ENCODE measurements at regions not wholly inside any gene's neighbourhood (a gene's known extent, or its start where the extent isn't known, plus 50 kb on each side); places are given as distances from the start of the nearest gene placed in this dataset.

- no peak for TF ChIP-seq CTCF (IDR thresholded peaks at IDR 0.05; ENCODE audit: extremely low read depth in 1 of 2, insufficient read depth in 1 of 2, low read depth in 1 of 2, low read length in 2 of 2)
- no peak for TF ChIP-seq GATA2 (IDR thresholded peaks at IDR 0.05; ENCODE audit: insufficient read depth, insufficient read length, low read depth, low read length)
- TF ChIP-seq, protein P1, sequence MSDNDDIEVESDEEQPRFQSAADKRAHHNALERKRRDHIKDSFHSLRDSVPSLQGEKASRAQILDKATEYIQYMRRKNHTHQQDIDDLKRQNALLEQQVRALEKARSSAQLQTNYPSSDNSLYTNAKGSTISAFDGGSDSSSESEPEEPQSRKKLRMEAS (IDR thresholded peaks at IDR 0.05; ENCODE audit: insufficient read depth, insufficient read length), result no peak
- TF ChIP-seq POLR2A (IDR thresholded peaks at IDR 0.05; ENCODE audit: low read depth, low read length), result no peak
- no peak for TF ChIP-seq JUN (IDR thresholded peaks at IDR 0.05; ENCODE audit: borderline replicate concordance, insufficient read depth, insufficient read length, low read depth)
- TF ChIP-seq POLR2AphosphoS5 (IDR thresholded peaks at IDR 0.05; ENCODE audit: insufficient read depth, low read depth, low read length), result no peak
- no peak for TF ChIP-seq FOS (IDR thresholded peaks at IDR 0.05; ENCODE audit: borderline replicate concordance, insufficient read depth, low read length)
- TF ChIP-seq EZH2 (IDR thresholded peaks at IDR 0.05; ENCODE audit: borderline replicate concordance, low read depth, low read length, severe bottlenecking), result no peak
- no peak for TF ChIP-seq MYC (IDR thresholded peaks at IDR 0.05; ENCODE audit: low read depth, low read length)
- no peak overlapping the region for H3K27ac ChIP-seq (ENCODE audit: insufficient read depth, low read depth, low read length)
- H2AFZ ChIP-seq (ENCODE audit: low read depth, low read length), result no peak overlapping the region
- no peaks in the 10 kb centered on the region for H3K4me1 ChIP-seq (ENCODE audit: control insufficient read depth, extremely low read depth, insufficient read depth, low read length)
- intact Hi-C loops (cut with micrococcal nuclease) (no loop called here), dilution Hi-C loops (cut with MboI; ENCODE audit: extremely low pct_ligation_motif_present, low sequenced_read_pairs) (no loop called here)
- H3K36me3 ChIP-seq (ENCODE audit: control insufficient read depth in 2 of 2, extremely low read depth in 1 of 2, insufficient read depth in 2 of 2, low read length in 2 of 2), result no peaks in the 10 kb centered on the region
- CTCF ChIA-PET, result interaction anchor here (1.1 kb wide), 1 partner anchor 11 kb away, joined by 4 read pairs; no protein-coding TSS in a partner anchor
- no TSS peak for BruUV-seq (replicated peaks)
- H3K9me1 ChIP-seq (replicated peaks; ENCODE audit: control insufficient read depth, extremely low read depth, insufficient read depth, low read length), result no peaks in the 10 kb centered on the region
- H3K4me3 ChIP-seq (replicated peaks in 1 of 3; ENCODE audit: insufficient read depth in 1 of 3, low read depth in 1 of 3, low read length in 3 of 3), result no peak overlapping the region
- H3K9me3 ChIP-seq (replicated peaks; ENCODE audit: control insufficient read depth, insufficient read depth, low read length), result no peaks in the 10 kb centered on the region
- no peak overlapping the region for H3K4me2 ChIP-seq (ENCODE audit: insufficient read depth, low read length)
- POLR2A ChIA-PET, result no interaction called here
- peaks cover 0 to 3% of the 10 kb centered on the region in 2 experiments for H3K27me3 ChIP-seq (ENCODE audit: control insufficient read depth in 2 of 2, insufficient read depth in 2 of 2, low read length in 2 of 2)
- H4K20me1 ChIP-seq (replicated peaks; ENCODE audit: control insufficient read depth, extremely low read depth, insufficient read depth, low read length), result no peaks in the 10 kb centered on the region
- DNase-seq (ENCODE audit: low read depth, low spot score), result no peak
- FAIRE-seq, result no peak
- H3K9ac ChIP-seq (replicated peaks; ENCODE audit: extremely low read depth, insufficient read depth, low read length), result no peak overlapping the region
- H3K79me2 ChIP-seq (ENCODE audit: control insufficient read depth, insufficient read depth, low read length), result no peaks in the 10 kb centered on the region
These were observed 585.2 kb downstream of the CCDC85A start for GRCh38 chr2:56768973-56769372.

Data from endothelial cell of umbilical vein (primary cell).